WTC11 (cell line): ENCODE measurements at regions not wholly inside any gene's neighbourhood (a gene's known extent, or its start where the extent isn't known, plus 50 kb on each side); places are given as distances from the start of the nearest gene placed in this dataset.

ENCODE experiments used
- ATAC-seq: fragments of 200-7000 bp; cut with Tn5 transposase; 2 replicates; pipeline ENCODE4 v1.10.0; 2021; ENCODE audit warnings: mild to moderate bottlenecking, moderate library complexity
- CTCF ChIA-PET: fragments of 300-600 bp; sonication (Branson Sonifier 250); formaldehyde crosslinking; loops from one replicate; lab custom pipeline; 2021; ENCODE audit warnings: antibody characterized with exemption; lab: Charles Lee
- POLR2A ChIA-PET: fragments of 350-600 bp; sonication (Branson Sonifier 250); formaldehyde crosslinking; loops from one replicate; lab custom pipeline; 2021; ENCODE audit warnings: antibody characterized with exemption; lab: Charles Lee
- DNase-seq: peaks from one replicate; pipeline ENCODE4 v3.0.0; 2021; ENCODE audit warnings: low spot score
- H3K27ac Mint-ChIP-seq: 2 replicates; pipeline ENCODE4 v1.8.0; 2021; ENCODE audit warnings: mixed read lengths
- H3K27me3 Mint-ChIP-seq: 2 replicates; pipeline ENCODE4 v1.8.0; 2021; ENCODE audit warnings: low read depth, mild to moderate bottlenecking, moderate library complexity, mixed read lengths
- H3K36me3 Mint-ChIP-seq: 2 replicates; pipeline ENCODE4 v1.8.0; 2021; ENCODE audit warnings: mixed read lengths
- H3K4me1 Mint-ChIP-seq: 2 replicates; pipeline ENCODE4 v1.8.0; 2022; ENCODE audit warnings: mixed read lengths
- H3K4me3 Mint-ChIP-seq: 2 replicates; pipeline ENCODE4 v1.8.0; 2021; ENCODE audit warnings: mild to moderate bottlenecking, moderate library complexity, mixed read lengths
- H3K9me3 Mint-ChIP-seq: 2 replicates; pipeline ENCODE4 v1.8.0; 2021; ENCODE audit warnings: mixed read lengths
- ELF4 ChIP-seq: sonication (generic); formaldehyde crosslinking; IDR thresholded peaks from 2 replicates; pipeline ENCODE4 v1.8.1; 2022; ENCODE audit warnings: low read depth, mild to moderate bottlenecking, moderate library complexity, missing genetic modification reagents
- FOXK1 ChIP-seq: sonication (generic); formaldehyde crosslinking; IDR thresholded peaks from 2 replicates; pipeline ENCODE4 v1.8.0; 2022; ENCODE audit warnings: mild to moderate bottlenecking, moderate library complexity, missing genetic modification reagents
- IRF2 ChIP-seq: sonication (generic); formaldehyde crosslinking; IDR thresholded peaks from 2 replicates; pipeline ENCODE4 v1.8.0; 2022; ENCODE audit warnings: low read depth, missing genetic modification reagents, borderline replicate concordance
- MXD4 ChIP-seq: fragments of 250-450 bp; sonication (Bioruptor Pico); IDR thresholded peaks from 2 replicates; pipeline ENCODE4 v1.8.0; 2021; ENCODE audit warnings: mild to moderate bottlenecking, moderate library complexity, borderline replicate concordance
- NFATC4 ChIP-seq: fragments of 250-450 bp; sonication (Bioruptor Pico); IDR thresholded peaks from 2 replicates; pipeline ENCODE4 v1.9.0; 2021; ENCODE audit warnings: mild to moderate bottlenecking
- NR3C1 ChIP-seq: sonication (generic); formaldehyde crosslinking; conservative IDR thresholded peaks from 2 replicates; pipeline ENCODE4 v1.8.1; 2023; ENCODE audit warnings: low read depth, mild to moderate bottlenecking, missing genetic modification reagents
- RORB ChIP-seq: fragments of 250-450 bp; sonication (Bioruptor Pico); IDR thresholded peaks from 2 replicates; pipeline ENCODE4 v1.9.0; 2021; ENCODE audit warnings: mild to moderate bottlenecking
- SP1 ChIP-seq: sonication (generic); formaldehyde crosslinking; conservative IDR thresholded peaks from 2 replicates; pipeline ENCODE4 v1.8.1; 2022; ENCODE audit warnings: missing genetic modification reagents
- ZNF121 ChIP-seq: sonication (generic); formaldehyde crosslinking; IDR thresholded peaks from 2 replicates; pipeline ENCODE4 v1.8.0; 2023; ENCODE audit warnings: missing genetic modification reagents
- TF ChIP-seq, protein P1 (sequence below): sonication (generic); formaldehyde crosslinking; IDR thresholded peaks from 2 replicates; pipeline ENCODE4 v1.8.1; 2022; ENCODE audit warnings: missing genetic modification reagents, borderline replicate concordance
- TF ChIP-seq, protein P2 (sequence below): sonication (generic); formaldehyde crosslinking; IDR thresholded peaks from 2 replicates; pipeline ENCODE4 v1.8.1; 2023; ENCODE audit warnings: mild to moderate bottlenecking, moderate library complexity, missing genetic modification reagents
- TF ChIP-seq, protein P3 (sequence below): sonication (generic); formaldehyde crosslinking; IDR thresholded peaks from 2 replicates; pipeline ENCODE4 v1.8.0; 2022; ENCODE audit warnings: missing genetic modification reagents
- TF ChIP-seq, protein P4 (sequence below): sonication (generic); formaldehyde crosslinking; IDR thresholded peaks from 2 replicates; pipeline ENCODE4 v1.8.1; 2022; ENCODE audit warnings: mild to moderate bottlenecking, moderate library complexity, missing genetic modification reagents
- TF ChIP-seq, protein P5 (sequence below): fragments of 250-450 bp; sonication (Bioruptor Pico); IDR thresholded peaks from 2 replicates; pipeline ENCODE4 v2.1.2; 2022; ENCODE audit warnings: mild to moderate bottlenecking, moderate library complexity
- TF ChIP-seq, protein P6 (sequence below): fragments of 250-450 bp; sonication (Bioruptor Pico); IDR thresholded peaks from 2 replicates; pipeline ENCODE4 v1.9.0; 2021; ENCODE audit warnings: mild to moderate bottlenecking
- TF ChIP-seq, protein P7 (sequence below): sonication (generic); formaldehyde crosslinking; IDR thresholded peaks from 2 replicates; pipeline ENCODE4 v1.8.1; 2022; ENCODE audit warnings: mild to moderate bottlenecking, missing genetic modification reagents, moderate library complexity, borderline replicate concordance
- TF ChIP-seq, protein P8 (sequence below): fragments of 250-450 bp; sonication (Bioruptor Pico); IDR thresholded peaks from 2 replicates; pipeline ENCODE4 v1.9.0; 2021; ENCODE audit warnings: mild to moderate bottlenecking

DNA sequence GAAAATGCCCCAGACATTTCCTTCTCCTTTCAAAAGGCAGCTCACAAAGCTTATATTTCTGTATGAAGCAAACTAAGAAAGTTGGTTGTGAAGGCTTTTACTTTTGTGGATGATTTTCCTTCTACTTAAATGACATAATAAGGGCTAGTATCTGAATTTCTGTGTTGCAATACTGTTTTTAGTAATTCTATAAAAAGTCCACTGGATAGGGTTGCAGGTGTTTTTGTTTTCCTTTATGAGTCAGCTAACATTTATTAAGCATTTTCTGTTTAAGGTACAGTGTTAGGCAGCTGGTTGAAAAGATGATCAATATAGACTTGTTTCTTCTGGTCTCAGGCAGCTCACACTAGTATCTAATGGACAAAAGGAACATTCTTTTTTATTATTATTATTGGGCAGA lies 722.2 kb downstream of the RWDD3 start:
- DNase-seq, result no peak
- TF ChIP-seq RORB (CRISPR knock-in tag) (no peak), ZNF121 (CRISPR knock-in tag) (no peak), ELF4 (no peak), FOXK1 (no peak), MXD4 (CRISPR knock-in tag) (no peak), NFATC4 (CRISPR knock-in tag) (no peak), NR3C1 (CRISPR knock-in tag) (no peak), IRF2 (CRISPR knock-in tag) (no peak), SP1 (CRISPR knock-in tag) (no peak)
- TF ChIP-seq, protein P1, sequence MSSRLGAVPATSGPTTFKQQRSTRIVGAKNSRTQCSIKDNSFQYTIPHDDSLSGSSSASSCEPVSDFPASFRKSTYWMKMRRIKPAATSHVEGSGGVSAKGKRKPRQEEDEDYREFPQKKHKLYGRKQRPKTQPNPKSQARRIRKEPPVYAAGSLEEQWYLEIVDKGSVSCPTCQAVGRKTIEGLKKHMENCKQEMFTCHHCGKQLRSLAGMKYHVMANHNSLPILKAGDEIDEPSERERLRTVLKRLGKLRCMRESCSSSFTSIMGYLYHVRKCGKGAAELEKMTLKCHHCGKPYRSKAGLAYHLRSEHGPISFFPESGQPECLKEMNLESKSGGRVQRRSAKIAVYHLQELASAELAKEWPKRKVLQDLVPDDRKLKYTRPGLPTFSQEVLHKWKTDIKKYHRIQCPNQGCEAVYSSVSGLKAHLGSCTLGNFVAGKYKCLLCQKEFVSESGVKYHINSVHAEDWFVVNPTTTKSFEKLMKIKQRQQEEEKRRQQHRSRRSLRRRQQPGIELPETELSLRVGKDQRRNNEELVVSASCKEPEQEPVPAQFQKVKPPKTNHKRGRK (CRISPR knock-in tag), result no peak
- TF ChIP-seq, protein P2, sequence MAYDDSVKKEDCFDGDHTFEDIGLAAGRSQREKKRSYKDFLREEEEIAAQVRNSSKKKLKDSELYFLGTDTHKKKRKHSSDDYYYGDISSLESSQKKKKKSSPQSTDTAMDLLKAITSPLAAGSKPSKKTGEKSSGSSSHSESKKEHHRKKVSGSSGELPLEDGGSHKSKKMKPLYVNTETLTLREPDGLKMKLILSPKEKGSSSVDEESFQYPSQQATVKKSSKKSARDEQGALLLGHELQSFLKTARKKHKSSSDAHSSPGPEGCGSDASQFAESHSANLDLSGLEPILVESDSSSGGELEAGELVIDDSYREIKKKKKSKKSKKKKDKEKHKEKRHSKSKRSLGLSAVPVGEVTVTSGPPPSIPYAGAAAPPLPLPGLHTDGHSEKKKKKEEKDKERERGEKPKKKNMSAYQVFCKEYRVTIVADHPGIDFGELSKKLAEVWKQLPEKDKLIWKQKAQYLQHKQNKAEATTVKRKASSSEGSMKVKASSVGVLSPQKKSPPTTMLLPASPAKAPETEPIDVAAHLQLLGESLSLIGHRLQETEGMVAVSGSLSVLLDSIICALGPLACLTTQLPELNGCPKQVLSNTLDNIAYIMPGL, result no peak
- TF ChIP-seq, protein P3, sequence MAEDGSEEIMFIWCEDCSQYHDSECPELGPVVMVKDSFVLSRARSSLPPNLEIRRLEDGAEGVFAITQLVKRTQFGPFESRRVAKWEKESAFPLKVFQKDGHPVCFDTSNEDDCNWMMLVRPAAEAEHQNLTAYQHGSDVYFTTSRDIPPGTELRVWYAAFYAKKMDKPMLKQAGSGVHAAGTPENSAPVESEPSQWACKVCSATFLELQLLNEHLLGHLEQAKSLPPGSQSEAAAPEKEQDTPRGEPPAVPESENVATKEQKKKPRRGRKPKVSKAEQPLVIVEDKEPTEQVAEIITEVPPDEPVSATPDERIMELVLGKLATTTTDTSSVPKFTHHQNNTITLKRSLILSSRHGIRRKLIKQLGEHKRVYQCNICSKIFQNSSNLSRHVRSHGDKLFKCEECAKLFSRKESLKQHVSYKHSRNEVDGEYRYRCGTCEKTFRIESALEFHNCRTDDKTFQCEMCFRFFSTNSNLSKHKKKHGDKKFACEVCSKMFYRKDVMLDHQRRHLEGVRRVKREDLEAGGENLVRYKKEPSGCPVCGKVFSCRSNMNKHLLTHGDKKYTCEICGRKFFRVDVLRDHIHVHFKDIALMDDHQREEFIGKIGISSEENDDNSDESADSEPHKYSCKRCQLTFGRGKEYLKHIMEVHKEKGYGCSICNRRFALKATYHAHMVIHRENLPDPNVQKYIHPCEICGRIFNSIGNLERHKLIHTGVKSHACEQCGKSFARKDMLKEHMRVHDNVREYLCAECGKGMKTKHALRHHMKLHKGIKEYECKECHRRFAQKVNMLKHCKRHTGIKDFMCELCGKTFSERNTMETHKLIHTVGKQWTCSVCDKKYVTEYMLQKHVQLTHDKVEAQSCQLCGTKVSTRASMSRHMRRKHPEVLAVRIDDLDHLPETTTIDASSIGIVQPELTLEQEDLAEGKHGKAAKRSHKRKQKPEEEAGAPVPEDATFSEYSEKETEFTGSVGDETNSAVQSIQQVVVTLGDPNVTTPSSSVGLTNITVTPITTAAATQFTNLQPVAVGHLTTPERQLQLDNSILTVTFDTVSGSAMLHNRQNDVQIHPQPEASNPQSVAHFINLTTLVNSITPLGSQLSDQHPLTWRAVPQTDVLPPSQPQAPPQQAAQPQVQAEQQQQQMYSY (CRISPR knock-in tag), result no peak
- TF ChIP-seq, protein P4, sequence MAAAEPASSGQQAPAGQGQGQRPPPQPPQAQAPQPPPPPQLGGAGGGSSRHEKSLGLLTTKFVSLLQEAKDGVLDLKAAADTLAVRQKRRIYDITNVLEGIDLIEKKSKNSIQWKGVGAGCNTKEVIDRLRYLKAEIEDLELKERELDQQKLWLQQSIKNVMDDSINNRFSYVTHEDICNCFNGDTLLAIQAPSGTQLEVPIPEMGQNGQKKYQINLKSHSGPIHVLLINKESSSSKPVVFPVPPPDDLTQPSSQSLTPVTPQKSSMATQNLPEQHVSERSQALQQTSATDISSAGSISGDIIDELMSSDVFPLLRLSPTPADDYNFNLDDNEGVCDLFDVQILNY (CRISPR knock-in tag), result no peak
- TF ChIP-seq, protein P5, sequence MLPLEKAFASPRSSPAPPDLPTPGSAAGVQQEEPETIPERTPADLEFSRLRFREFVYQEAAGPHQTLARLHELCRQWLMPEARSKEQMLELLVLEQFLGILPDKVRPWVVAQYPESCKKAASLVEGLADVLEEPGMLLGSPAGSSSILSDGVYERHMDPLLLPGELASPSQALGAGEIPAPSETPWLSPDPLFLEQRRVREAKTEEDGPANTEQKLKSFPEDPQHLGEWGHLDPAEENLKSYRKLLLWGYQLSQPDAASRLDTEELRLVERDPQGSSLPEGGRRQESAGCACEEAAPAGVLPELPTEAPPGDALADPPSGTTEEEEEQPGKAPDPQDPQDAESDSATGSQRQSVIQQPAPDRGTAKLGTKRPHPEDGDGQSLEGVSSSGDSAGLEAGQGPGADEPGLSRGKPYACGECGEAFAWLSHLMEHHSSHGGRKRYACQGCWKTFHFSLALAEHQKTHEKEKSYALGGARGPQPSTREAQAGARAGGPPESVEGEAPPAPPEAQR (CRISPR knock-in tag), result no peak
- TF ChIP-seq, protein P6, sequence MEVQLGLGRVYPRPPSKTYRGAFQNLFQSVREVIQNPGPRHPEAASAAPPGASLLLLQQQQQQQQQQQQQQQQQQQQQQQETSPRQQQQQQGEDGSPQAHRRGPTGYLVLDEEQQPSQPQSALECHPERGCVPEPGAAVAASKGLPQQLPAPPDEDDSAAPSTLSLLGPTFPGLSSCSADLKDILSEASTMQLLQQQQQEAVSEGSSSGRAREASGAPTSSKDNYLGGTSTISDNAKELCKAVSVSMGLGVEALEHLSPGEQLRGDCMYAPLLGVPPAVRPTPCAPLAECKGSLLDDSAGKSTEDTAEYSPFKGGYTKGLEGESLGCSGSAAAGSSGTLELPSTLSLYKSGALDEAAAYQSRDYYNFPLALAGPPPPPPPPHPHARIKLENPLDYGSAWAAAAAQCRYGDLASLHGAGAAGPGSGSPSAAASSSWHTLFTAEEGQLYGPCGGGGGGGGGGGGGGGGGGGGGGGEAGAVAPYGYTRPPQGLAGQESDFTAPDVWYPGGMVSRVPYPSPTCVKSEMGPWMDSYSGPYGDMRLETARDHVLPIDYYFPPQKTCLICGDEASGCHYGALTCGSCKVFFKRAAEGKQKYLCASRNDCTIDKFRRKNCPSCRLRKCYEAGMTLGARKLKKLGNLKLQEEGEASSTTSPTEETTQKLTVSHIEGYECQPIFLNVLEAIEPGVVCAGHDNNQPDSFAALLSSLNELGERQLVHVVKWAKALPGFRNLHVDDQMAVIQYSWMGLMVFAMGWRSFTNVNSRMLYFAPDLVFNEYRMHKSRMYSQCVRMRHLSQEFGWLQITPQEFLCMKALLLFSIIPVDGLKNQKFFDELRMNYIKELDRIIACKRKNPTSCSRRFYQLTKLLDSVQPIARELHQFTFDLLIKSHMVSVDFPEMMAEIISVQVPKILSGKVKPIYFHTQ, result no peak
- TF ChIP-seq, protein P7, sequence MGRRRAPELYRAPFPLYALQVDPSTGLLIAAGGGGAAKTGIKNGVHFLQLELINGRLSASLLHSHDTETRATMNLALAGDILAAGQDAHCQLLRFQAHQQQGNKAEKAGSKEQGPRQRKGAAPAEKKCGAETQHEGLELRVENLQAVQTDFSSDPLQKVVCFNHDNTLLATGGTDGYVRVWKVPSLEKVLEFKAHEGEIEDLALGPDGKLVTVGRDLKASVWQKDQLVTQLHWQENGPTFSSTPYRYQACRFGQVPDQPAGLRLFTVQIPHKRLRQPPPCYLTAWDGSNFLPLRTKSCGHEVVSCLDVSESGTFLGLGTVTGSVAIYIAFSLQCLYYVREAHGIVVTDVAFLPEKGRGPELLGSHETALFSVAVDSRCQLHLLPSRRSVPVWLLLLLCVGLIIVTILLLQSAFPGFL (CRISPR knock-in tag), result no peak
- TF ChIP-seq, protein P8, sequence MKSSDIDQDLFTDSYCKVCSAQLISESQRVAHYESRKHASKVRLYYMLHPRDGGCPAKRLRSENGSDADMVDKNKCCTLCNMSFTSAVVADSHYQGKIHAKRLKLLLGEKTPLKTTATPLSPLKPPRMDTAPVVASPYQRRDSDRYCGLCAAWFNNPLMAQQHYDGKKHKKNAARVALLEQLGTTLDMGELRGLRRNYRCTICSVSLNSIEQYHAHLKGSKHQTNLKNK (CRISPR knock-in tag), result no peak
- H3K4me3 Mint-ChIP-seq, result no peak overlapping the region
- H3K27ac Mint-ChIP-seq, result no peak overlapping the region
- H3K27me3 Mint-ChIP-seq, result no peaks in the 10 kb centered on the region
- no peak for ATAC-seq
- H3K4me1 Mint-ChIP-seq, result peaks cover 36% of the 10 kb centered on the region
- ChIA-PET CTCF (no interaction called here), POLR2A (no interaction called here)
- H3K9me3 Mint-ChIP-seq, result peaks cover 34% of the 10 kb centered on the region
- peaks cover 31% of the 10 kb centered on the region for H3K36me3 Mint-ChIP-seq
